COLO829 (cell line): ENCODE measurements at regions not wholly inside any gene's neighbourhood (a gene's known extent, or its start where the extent isn't known, plus 50 kb on each side); places are given as distances from the start of the nearest gene placed in this dataset.
"Not testable (repeated sequence)": the region's sequence is repeated elsewhere in the genome, so short reads cannot be mapped to it uniquely, and the experiment has no call there.

Source experiments
- DNase-seq: peaks from one replicate; pipeline ENCODE4 v3.0.0; 2012; ENCODE audit warnings: low spot score

GRCh38 chr22:34599567-34599966, 466.4 kb upstream of the ISX start:
- DNase-seq: no peak

DNA sequence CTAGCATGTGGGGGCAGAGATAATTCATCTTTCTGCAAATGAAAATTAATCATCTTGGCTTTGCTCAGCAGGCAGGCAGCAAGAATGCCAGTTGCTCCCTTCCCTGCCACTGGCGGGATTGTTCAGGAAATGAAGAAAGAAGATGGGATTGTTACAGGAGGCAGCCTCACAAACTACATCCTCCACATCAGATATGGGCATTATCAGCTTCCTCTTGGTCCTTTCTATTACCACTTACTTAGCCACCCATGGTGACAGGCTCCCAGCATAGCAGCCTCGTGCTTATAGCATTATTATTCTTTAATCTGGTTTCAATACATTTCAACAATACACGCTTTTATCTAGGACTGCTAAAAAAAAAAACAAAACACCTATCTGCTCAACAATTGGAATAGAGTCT, 461.6 kb upstream of the ISX start:
- DNase-seq: no peak

- no peak for DNase-seq
These were observed 457.9 kb upstream of the ISX start for GRCh38 chr22:34608106-34608505.

DNA sequence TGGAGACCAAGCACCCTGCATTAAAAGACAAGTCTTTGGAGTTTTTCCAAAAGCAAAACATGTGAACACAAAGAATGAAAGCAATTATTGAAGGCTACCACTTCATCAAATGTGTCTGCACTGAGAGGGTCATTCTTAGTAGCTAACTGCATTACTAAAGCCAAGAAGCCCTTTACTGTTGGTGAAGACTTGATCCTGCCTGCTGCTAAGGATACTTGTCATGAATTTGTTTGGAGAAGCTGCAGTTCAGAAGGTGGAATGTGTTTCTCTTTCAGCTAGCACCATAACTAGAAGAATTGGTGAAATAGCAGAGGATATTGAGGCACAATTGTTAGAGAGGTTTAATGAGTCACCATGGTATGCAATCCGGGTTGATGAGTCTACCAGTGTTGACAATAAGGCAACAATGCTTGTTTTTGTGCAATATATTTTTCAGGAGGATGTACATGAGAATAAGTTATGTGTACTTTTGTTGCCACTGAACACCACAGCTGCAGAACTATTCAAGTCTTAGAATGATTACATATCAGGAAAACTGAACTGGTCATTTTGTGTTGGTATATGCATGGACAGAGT, 457.3 kb upstream of the ISX start:
- no peak for DNase-seq

GRCh38 chr22:34609646-34610045, 456.3 kb upstream of the ISX start:
- no peak for DNase-seq

DNA sequence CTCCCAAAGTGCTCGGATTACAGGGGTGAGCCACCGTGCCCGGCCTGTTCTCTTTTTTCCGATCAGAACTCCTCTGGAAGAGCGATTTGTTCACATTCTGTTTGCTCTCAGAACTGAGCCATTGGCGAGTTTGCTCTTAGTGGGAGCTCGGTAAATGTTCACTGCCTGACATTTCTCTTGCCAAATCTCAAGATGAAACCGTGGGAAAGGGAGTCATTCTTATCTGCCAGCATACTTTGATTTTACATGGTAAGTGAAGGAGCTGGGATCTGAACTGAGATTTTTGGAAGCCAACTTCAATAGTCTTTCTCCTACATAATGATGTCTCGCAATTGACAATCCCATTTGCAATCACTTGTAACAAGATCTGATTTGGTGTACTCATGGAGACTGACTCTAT, 445.8 kb upstream of the ISX start:
- no peak for DNase-seq

- DNase-seq: no peak
These were observed 445.1 kb upstream of the ISX start for GRCh38 chr22:34620832-34621231.

DNA sequence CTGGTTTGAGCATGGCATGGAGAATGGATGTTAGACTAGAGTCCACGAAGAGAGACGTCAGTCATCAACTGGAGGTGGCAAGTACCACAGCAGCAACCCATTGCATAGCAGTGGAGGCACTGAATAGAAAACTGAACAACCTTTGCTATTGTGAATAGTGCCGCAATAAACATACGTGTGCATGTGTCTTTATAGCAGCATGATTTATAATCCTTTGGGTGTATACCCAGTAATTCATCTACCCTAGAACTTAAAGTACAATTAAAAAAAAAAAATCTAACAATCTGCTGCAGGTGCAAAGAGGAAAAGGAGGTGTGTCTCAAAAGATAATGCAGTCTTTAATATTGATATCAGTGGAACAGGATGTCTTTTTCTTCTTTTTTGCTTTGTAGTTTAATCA, 443.4 kb upstream of the ISX start:
- no peak for DNase-seq

- DNase-seq: no peak
These were observed 442.4 kb upstream of the ISX start for GRCh38 chr22:34623580-34623979.

DNA sequence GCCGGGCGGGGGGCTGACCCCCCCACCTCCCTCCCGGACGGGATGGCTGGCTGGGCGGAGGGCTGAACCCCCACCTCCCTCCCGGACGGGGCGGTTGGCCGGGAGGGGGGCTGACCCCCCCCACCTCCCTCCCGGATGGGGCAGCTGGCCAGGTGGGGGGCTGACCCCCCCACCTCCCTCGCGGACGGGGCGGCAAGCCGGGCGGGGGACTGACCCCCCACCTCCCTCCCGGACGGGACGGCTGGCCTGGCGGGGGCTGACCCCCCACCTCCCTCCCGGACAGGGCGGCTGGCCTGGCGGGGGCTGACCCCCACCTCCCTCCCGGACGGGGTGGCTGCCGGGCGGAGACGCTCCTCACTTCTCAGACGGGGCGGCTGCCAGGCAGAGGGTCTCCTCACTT, 440.1 kb upstream of the ISX start:
- not testable (repeated sequence) for DNase-seq

GRCh38 chr22:34638128-34638527, 427.8 kb upstream of the ISX start:
- DNase-seq: no peak

DNA sequence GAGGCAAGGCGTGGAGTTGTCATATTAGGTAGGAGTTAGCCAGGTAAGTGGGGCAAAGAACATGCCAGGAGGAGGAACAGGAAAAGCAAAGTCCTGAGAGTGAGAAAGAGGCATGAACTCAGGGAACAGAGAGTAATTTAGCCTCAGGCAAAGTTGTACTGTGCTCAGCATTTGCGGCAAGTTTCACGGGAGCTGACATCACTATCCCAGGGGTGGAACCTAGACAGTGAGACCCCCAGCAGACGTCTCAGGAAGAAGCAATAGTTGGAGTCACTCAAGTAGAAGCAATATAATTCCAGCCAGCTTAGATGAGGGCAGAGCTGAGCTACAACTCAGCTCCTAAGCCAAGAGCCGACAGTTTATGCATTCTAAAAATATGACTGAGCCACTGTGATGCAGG, 426.0 kb upstream of the ISX start:
- no peak for DNase-seq

GRCh38 chr22:34645375-34645774, 420.6 kb upstream of the ISX start:
- no peak for DNase-seq

DNA sequence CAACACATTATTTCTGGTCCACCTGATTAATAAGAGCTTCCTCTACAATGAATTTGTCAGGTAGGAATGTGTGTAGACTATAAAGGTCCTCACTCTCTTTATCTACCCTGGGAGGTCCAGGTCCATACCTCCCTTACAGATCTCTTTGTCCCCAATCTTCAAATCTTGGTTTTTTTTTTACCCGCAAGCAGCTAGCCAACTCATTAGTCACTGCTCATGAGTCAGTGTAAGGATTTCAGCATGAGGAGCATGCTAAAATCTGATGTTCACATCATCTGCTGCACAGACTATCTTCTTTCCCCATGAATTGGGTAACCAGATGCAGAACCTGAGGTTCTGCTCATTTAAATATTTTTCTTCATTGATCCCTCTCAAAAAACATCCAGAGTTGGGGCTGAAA, 397.0 kb upstream of the ISX start:
- no peak for DNase-seq

DNA sequence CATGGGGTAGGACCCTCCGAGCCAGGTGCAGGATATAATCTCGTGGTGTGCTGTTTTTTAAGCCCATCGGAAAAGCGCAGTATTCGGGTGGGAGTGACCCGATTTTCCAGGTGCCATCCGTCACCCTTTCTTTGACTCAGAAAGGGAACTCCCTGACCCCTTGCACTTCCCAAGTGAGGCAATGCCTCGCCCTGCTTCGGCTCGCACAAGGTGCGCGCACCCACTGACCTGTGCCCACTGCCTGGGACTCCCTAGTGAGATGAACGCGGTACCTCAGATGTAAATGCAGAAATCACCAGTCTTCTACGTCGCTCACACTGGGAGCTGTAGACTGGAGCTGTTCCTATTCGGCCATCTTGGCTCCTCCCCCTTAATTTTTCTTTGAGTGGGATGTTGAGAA, 382.9 kb upstream of the ISX start:
- DNase-seq: not testable (repeated sequence)

DNA sequence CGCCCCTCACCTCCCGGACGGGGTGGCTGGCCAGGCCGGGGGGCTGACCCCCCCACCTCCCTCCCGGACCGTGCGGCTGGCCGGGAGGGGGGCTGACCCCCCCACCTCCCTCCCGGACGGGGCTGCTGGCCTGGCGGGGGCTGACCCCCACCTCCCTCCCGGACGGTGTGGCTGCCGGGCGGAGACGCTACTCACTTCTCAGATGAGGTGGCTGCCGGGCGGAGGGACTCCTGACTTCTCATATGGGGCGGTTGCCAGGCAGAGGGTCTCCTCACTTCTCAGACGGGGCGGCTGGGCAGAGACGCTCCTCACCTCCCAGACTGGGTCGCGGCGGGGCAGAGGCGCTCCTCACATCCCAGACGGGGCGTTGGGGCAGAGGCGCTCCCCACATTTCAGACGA, 381.7 kb upstream of the ISX start:
- DNase-seq: not testable (repeated sequence)

DNA sequence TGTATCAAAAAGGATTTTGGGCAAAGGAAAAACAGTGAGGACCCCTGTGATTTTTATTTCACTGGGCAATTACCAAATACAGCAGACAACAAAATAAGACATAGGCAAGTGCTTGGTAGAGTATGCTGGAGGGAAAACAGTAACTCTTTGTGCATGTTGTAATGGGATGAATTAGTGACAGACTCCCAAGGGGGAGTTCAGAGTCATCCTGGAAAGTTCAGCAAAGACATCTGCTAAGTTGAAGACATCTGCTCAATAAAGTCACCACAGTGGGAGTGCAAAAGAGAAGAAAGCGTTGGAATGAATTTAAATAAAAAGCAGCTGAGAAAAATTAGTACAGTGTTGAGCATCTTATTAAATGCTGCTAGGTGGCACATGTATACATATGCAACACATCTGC, 378.8 kb upstream of the ISX start:
- DNase-seq: no peak

GRCh38 chr22:34688825-34689224, 377.1 kb upstream of the ISX start:
- DNase-seq: no peak

DNA sequence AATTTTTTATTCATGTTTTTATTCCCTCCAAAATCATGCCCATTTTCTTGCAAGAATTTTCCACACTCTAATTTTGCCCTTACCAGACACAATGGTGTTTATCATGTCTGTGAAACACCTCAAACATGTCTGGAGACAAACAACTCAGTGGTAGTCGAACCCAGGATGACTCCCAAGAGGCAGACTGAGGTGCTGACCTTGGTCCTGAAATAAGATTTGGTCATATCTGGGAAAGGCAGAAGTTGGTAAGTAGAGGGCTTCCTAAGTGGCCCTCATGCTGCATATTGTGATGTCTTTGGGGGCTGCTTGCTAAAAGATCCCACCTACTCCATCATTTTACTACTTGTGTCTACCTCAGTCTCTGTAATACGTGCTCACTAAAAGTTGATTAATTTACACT, 369.4 kb upstream of the ISX start:
- DNase-seq: no peak

GRCh38 chr22:34702279-34702678, 363.7 kb upstream of the ISX start:
- no peak for DNase-seq

GRCh38 chr22:34709641-34710040, 356.3 kb upstream of the ISX start:
- no peak for DNase-seq

DNA sequence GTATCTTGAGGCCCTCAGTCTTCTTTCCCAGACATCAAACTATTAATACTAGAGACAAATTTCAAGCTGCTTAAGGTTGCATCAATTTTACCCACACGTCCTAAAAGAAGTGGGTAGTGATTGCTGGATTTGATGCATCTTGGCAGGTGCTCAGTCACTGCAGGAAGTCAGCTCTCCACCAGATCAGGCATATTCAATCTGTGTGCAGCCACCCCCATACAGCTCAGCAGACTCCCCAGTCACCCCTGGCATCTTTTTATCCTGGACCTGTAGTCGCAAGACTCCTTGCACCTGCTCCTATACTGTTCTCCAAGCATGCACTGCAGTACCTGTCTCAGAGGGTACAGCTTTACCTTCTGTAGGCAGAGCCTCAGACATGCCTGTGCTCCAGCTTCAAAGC, 343.1 kb upstream of the ISX start:
- no peak for DNase-seq

DNA sequence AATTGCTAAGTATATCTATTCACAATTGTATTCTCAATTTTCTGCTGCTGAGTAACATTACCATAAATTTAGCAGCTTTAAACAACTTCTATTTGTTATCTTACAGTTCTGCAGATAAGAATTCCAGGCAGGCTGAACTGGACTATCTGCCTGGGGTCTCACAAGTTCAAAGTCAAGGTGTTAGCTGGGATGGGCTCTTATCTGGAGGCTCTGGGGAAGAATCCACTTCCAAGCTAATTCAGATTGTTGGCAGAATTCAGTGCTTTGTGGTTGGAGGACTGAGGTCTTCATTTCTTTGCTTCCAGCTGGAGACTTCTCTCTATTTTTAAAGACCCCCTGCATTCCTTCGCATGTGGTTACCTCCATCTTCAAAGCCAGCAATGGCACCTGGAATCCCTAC, 329.9 kb upstream of the ISX start:
- no peak for DNase-seq

- no peak for DNase-seq
These were observed 327.1 kb upstream of the ISX start for GRCh38 chr22:34738661-34739400.
